ENCODE measurements at regions not wholly inside any gene's neighbourhood (a gene's known extent, or its start where the extent isn't known, plus 50 kb on each side); places are given as distances from the start of the nearest gene placed in this dataset.

GRCh38 chr5:12110629-12111028, 206.4 kb upstream of the CTNND2 start:
- TF ChIP-seq CTCF (IDR thresholded peaks at IDR 0.05) (no peak), POLR2A (IDR thresholded peaks at IDR 0.05) (no peak), POLR2AphosphoS5 (IDR thresholded peaks at IDR 0.05) (no peak)

Data from breast epithelium (tissue), 3 donors.